ENCODE measurements at regions not wholly inside any gene's neighbourhood (a gene's known extent, or its start where the extent isn't known, plus 50 kb on each side); places are given as distances from the start of the nearest gene placed in this dataset.
A peak's percentile ranks its signal among the peaks of the same experiment; 100 is the strongest.

GRCh38 chrX:5236096-5236495 is 992.6 kb downstream of the NLGN4X start:
- Histone ChIP-seq H3K9me3 (ENCODE audit: control insufficient read depth, low read depth, low read length) (no peaks in the 10 kb centered on the region), H3K4me3 (ENCODE audit: control insufficient read depth in 2 of 3, extremely low read depth in 1 of 3, insufficient read depth in 2 of 3, low read depth in 1 of 3, low read length in 3 of 3) (no peak overlapping the region), H3K27ac (ENCODE audit: control insufficient read depth, insufficient read depth, low read length) (no peak overlapping the region), H3K9ac (ENCODE audit: control insufficient read depth, extremely low read depth, insufficient read depth, low read length) (no peak overlapping the region), H3K27me3 (ENCODE audit: control insufficient read depth, extremely low read depth, insufficient read depth, low read length) (no peaks in the 10 kb centered on the region), H3K79me2 (ENCODE audit: control insufficient read depth, insufficient read depth, low read length) (no peaks in the 10 kb centered on the region), H2AFZ (ENCODE audit: control insufficient read depth, low read length) (no peak overlapping the region), H3K9me1 (ENCODE audit: control insufficient read depth, extremely low read depth, insufficient read depth, low read length) (no peaks in the 10 kb centered on the region), H3K4me2 (ENCODE audit: control insufficient read depth, extremely low read depth, insufficient read depth, low read depth, low read length) (no peak overlapping the region), H4K20me1 (ENCODE audit: control insufficient read depth, extremely low read depth, insufficient read depth, low read length) (no peaks in the 10 kb centered on the region), H3K4me1 (ENCODE audit: control insufficient read depth, extremely low read depth, insufficient read depth, low read length) (no peaks in the 10 kb centered on the region), H3K36me3 (ENCODE audit: control insufficient read depth in 2 of 2, extremely low read depth in 1 of 2, insufficient read depth in 2 of 2, low read length in 2 of 2) (no peaks in the 10 kb centered on the region)
- FAIRE-seq (no peak), DNase-seq (ENCODE audit: low read depth, low spot score) (no peak)
- TF ChIP-seq EZH2 (IDR thresholded peaks at IDR 0.05; ENCODE audit: low read length): no peak
- TF ChIP-seq CTCF (optimal IDR thresholded peaks at IDR 0.05 in 1 of 3, IDR thresholded peaks at IDR 0.05 in 1 of 3, conservative IDR thresholded peaks at IDR 0.05 in 1 of 3; ENCODE audit: extremely low read depth in 1 of 3, insufficient read depth in 2 of 3, low read length in 3 of 3): peak in 1 of 3 experiments; percentile 1
- dilution Hi-C loops (cut with MboI; ENCODE audit: extremely low pct_ligation_motif_present, low sequenced_read_pairs): no loop called here

GRCh38 chrX:5233830-5234229 is 994.8 kb downstream of the NLGN4X start:
- no peak overlapping the region for H3K27ac ChIP-seq (ENCODE audit: control insufficient read depth, insufficient read depth, low read length)
- H3K79me2 ChIP-seq (ENCODE audit: control insufficient read depth, insufficient read depth, low read length): no peaks in the 10 kb centered on the region
- H2AFZ ChIP-seq (ENCODE audit: control insufficient read depth, low read length): no peak overlapping the region
- no peak for DNase-seq (ENCODE audit: low read depth, low spot score)
- TF ChIP-seq CTCF (optimal IDR thresholded peaks at IDR 0.05 in 1 of 3, IDR thresholded peaks at IDR 0.05 in 1 of 3, conservative IDR thresholded peaks at IDR 0.05 in 1 of 3; ENCODE audit: extremely low read depth in 1 of 3, insufficient read depth in 2 of 3, low read length in 3 of 3) (no peak), EZH2 (IDR thresholded peaks at IDR 0.05; ENCODE audit: low read length) (no peak)
- H3K9me1 ChIP-seq (ENCODE audit: control insufficient read depth, extremely low read depth, insufficient read depth, low read length): no peaks in the 10 kb centered on the region
- no peak for FAIRE-seq
- no peak overlapping the region for H3K9ac ChIP-seq (ENCODE audit: control insufficient read depth, extremely low read depth, insufficient read depth, low read length)
- no peaks in the 10 kb centered on the region for H3K27me3 ChIP-seq (ENCODE audit: control insufficient read depth, extremely low read depth, insufficient read depth, low read length)
- no peaks in the 10 kb centered on the region for H3K36me3 ChIP-seq (ENCODE audit: control insufficient read depth in 2 of 2, extremely low read depth in 1 of 2, insufficient read depth in 2 of 2, low read length in 2 of 2)
- no peaks in the 10 kb centered on the region for H4K20me1 ChIP-seq (ENCODE audit: control insufficient read depth, extremely low read depth, insufficient read depth, low read length)
- H3K4me1 ChIP-seq (ENCODE audit: control insufficient read depth, extremely low read depth, insufficient read depth, low read length): no peaks in the 10 kb centered on the region
- no peaks in the 10 kb centered on the region for H3K9me3 ChIP-seq (ENCODE audit: control insufficient read depth, low read depth, low read length)
- dilution Hi-C loops (cut with MboI; ENCODE audit: extremely low pct_ligation_motif_present, low sequenced_read_pairs): no loop called here
- no peak overlapping the region for H3K4me2 ChIP-seq (ENCODE audit: control insufficient read depth, extremely low read depth, insufficient read depth, low read depth, low read length)
- H3K4me3 ChIP-seq (ENCODE audit: control insufficient read depth in 2 of 3, extremely low read depth in 1 of 3, insufficient read depth in 2 of 3, low read depth in 1 of 3, low read length in 3 of 3): no peak overlapping the region
